GM19397 (cell line): ENCODE measurements at regions not wholly inside any gene's neighbourhood (a gene's known extent, or its start where the extent isn't known, plus 50 kb on each side); places are given as distances from the start of the nearest gene placed in this dataset.
A peak's percentile ranks its signal among the peaks of the same experiment; 100 is the strongest.
"Not testable (repeated sequence)": the region's sequence is repeated elsewhere in the genome, so short reads cannot be mapped to it uniquely, and the experiment has no call there.

Source experiments
- ATAC-seq: cut with Tn5 transposase; IDR thresholded peaks from one replicate; pipeline ENCODE4 v1.9.1; 2021; ENCODE audit warnings: mild to moderate bottlenecking, moderate library complexity; ENCODE audit not compliant: unreplicated experiment

GRCh38 chr11:10973416-10973815 is 115.6 kb upstream of the ZBED5 start:
- ATAC-seq: no peak

- ATAC-seq: no peak
Measured at GRCh38 chr11:10970926-10971325, 113.1 kb upstream of the ZBED5 start.

- ATAC-seq: no peak
Measured at GRCh38 chr11:10969387-10969786, 111.5 kb upstream of the ZBED5 start.

GRCh38 chr11:10956884-10957283 is 99.0 kb upstream of the ZBED5 start:
- ATAC-seq: not testable (repeated sequence)

GRCh38 chr11:10955616-10956015 is 97.8 kb upstream of the ZBED5 start:
- ATAC-seq: no peak

- no peak for ATAC-seq
Measured at GRCh38 chr11:10954184-10954583, 96.3 kb upstream of the ZBED5 start.

GRCh38 chr11:10952872-10953271 is 95.0 kb upstream of the ZBED5 start:
- ATAC-seq: no peak

- not testable (repeated sequence) for ATAC-seq
Measured at GRCh38 chr11:10947935-10948334, 90.1 kb upstream of the ZBED5 start.

GRCh38 chr11:10946072-10946471 is 88.2 kb upstream of the ZBED5 start:
- ATAC-seq: no peak

- no peak for ATAC-seq
Measured at GRCh38 chr11:10945196-10945595, 87.3 kb upstream of the ZBED5 start.

GRCh38 chr11:10943968-10944367 is 86.1 kb upstream of the ZBED5 start:
- ATAC-seq: no peak

GRCh38 chr11:10942620-10943019 is 84.8 kb upstream of the ZBED5 start:
- ATAC-seq: no peak

- no peak for ATAC-seq
Measured at GRCh38 chr11:10941871-10942270, 84.0 kb upstream of the ZBED5 start.

- ATAC-seq: no peak
Measured at GRCh38 chr11:10941414-10941813, 83.6 kb upstream of the ZBED5 start.

GRCh38 chr11:10938650-10939387 is 81.0 kb upstream of the ZBED5 start:
- ATAC-seq: no peak

- ATAC-seq: no peak
Measured at GRCh38 chr11:10938231-10938630, 80.4 kb upstream of the ZBED5 start.

GRCh38 chr11:10937385-10937771 is 79.5 kb upstream of the ZBED5 start:
- no peak for ATAC-seq

GRCh38 chr11:10936626-10937384 is 79.0 kb upstream of the ZBED5 start:
- ATAC-seq: no peak

GRCh38 chr11:10935015-10935559 is 77.2 kb upstream of the ZBED5 start:
- ATAC-seq: no peak

GRCh38 chr11:10934293-10934860 is 76.5 kb upstream of the ZBED5 start:
- no peak for ATAC-seq

GRCh38 chr11:10933455-10934292 is 75.8 kb upstream of the ZBED5 start:
- peak; percentile 76 for ATAC-seq
